ENCODE measurements at regions not wholly inside any gene's neighbourhood (a gene's known extent, or its start where the extent isn't known, plus 50 kb on each side); places are given as distances from the start of the nearest gene placed in this dataset.

- no peak for TF ChIP-seq EGR1 (IDR thresholded peaks at IDR 0.05)
- TF ChIP-seq ZBTB7A (IDR thresholded peaks at IDR 0.05; ENCODE audit: low read depth), result no peak
- TF ChIP-seq FOXM1 (IDR thresholded peaks at IDR 0.05; ENCODE audit: borderline replicate concordance, low read depth), result no peak
- no peak for TF ChIP-seq CREB1 (IDR thresholded peaks at IDR 0.05; ENCODE audit: low read depth)
- TF ChIP-seq MAX (IDR thresholded peaks at IDR 0.05), result no peak
- TF ChIP-seq TAF1 (IDR thresholded peaks at IDR 0.05; ENCODE audit: low read depth), result no peak
Measured at GRCh38 chr16:9297437-9298113, 206.1 kb downstream of the HAPSTR1 start.

All from Ishikawa (cell line).